HEK293T (cell line): ENCODE measurements at regions not wholly inside any gene's neighbourhood (a gene's known extent, or its start where the extent isn't known, plus 50 kb on each side); places are given as distances from the start of the nearest gene placed in this dataset.

Source experiments
- FOXK2 ChIP-seq: fragments of 450-650 bp; IDR thresholded peaks from 2 replicates; pipeline ENCODE4 v1.6.1; 2016; ENCODE audit warnings: mild to moderate bottlenecking
- FOXM1 ChIP-seq: fragments of 450-650 bp; IDR thresholded peaks from 2 replicates; pipeline ENCODE4 v1.6.1; 2017; ENCODE audit warnings: mild to moderate bottlenecking, borderline replicate concordance
- L3MBTL2 ChIP-seq: fragments of 450-650 bp; conservative IDR thresholded peaks from 2 replicates; pipeline ENCODE4 v1.6.1; 2016; ENCODE audit warnings: mild to moderate bottlenecking

DNA sequence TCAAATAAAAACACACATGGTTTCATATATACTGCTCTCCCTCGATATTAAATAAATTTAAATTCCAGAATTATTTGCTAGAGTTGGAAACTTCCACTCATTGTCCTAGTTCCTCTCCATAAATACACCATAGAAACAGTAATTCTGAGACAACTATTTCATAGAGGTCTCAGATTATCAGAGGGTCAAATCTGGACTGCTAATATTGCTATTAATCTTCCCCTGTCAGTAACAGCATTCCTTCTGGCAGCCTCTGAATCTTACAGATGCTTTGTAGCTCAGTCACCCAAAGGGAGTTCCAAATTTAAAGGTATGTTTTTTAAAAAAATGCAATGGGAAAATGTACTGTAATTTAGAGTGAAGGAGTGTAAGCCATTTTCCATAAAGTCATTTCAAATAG is 428.8 kb downstream of the PYDC2 start:
- TF ChIP-seq FOXK2 (no peak), FOXM1 (no peak), L3MBTL2 (no peak)
